Suppressor macrophage (primary cell): ENCODE measurements at regions not wholly inside any gene's neighbourhood (a gene's known extent, or its start where the extent isn't known, plus 50 kb on each side); places are given as distances from the start of the nearest gene placed in this dataset.
"Not testable (repeated sequence)": the region's sequence is repeated elsewhere in the genome, so short reads cannot be mapped to it uniquely, and the experiment has no call there.

Source experiments
- DNase-seq, 4 experiments: peaks; one replicate each; pipeline ENCODE4 v3.0.0-alpha.2; 2020 to 2022

- DNase-seq, result no peak
These were observed 1029.6 kb downstream of the CDH11 start for GRCh38 chr16:64092271-64092670.

- no peak for DNase-seq
These were observed 1031.5 kb downstream of the CDH11 start for GRCh38 chr16:64090327-64090726.

GRCh38 chr16:64089697-64090096 is 1032.2 kb downstream of the CDH11 start:
- peak in 2 of 4 experiments; percentile 2 for DNase-seq

- DNase-seq, result no peak
These were observed 1033.0 kb downstream of the CDH11 start for GRCh38 chr16:64088838-64089237.

- no peak for DNase-seq
These were observed 1036.6 kb downstream of the CDH11 start for GRCh38 chr16:64085296-64085695.

- no peak for DNase-seq
These were observed 1037.2 kb downstream of the CDH11 start for GRCh38 chr16:64084706-64085105.

GRCh38 chr16:64083428-64084129 is 1038.3 kb downstream of the CDH11 start:
- DNase-seq, result no peak

GRCh38 chr16:64077242-64077641 is 1044.6 kb downstream of the CDH11 start:
- no peak for DNase-seq

- no peak for DNase-seq
These were observed 1047.2 kb downstream of the CDH11 start for GRCh38 chr16:64074706-64075105.

GRCh38 chr16:64072131-64072730 is 1049.6 kb downstream of the CDH11 start:
- not testable (repeated sequence) for DNase-seq

GRCh38 chr16:64065523-64065922 is 1056.3 kb downstream of the CDH11 start:
- no peak for DNase-seq

- DNase-seq, result no peak
These were observed 1060.2 kb downstream of the CDH11 start for GRCh38 chr16:64061621-64062020.

- DNase-seq, result no peak
These were observed 1061.2 kb downstream of the CDH11 start for GRCh38 chr16:64060631-64061030.

GRCh38 chr16:64058685-64059084 is 1063.2 kb downstream of the CDH11 start:
- no peak for DNase-seq

- DNase-seq, result no peak
These were observed 1070.0 kb downstream of the CDH11 start for GRCh38 chr16:64051824-64052223.

GRCh38 chr16:64047878-64048277 is 1074.0 kb downstream of the CDH11 start:
- DNase-seq, result no peak

GRCh38 chr16:64047207-64047606 is 1074.7 kb downstream of the CDH11 start:
- no peak for DNase-seq

GRCh38 chr16:64035337-64035736 is 1086.5 kb downstream of the CDH11 start:
- no peak for DNase-seq

- DNase-seq, result no peak
These were observed 1102.5 kb downstream of the CDH11 start for GRCh38 chr16:64019339-64019738.

GRCh38 chr16:64017796-64018195 is 1104.1 kb downstream of the CDH11 start:
- no peak for DNase-seq

GRCh38 chr16:64013856-64014255 is 1108.0 kb downstream of the CDH11 start:
- no peak for DNase-seq

GRCh38 chr16:64012166-64012565 is 1109.7 kb downstream of the CDH11 start:
- no peak for DNase-seq

- DNase-seq, result no peak
These were observed 1110.2 kb downstream of the CDH11 start for GRCh38 chr16:64011650-64012049.

GRCh38 chr16:64008131-64008530 is 1113.7 kb downstream of the CDH11 start:
- DNase-seq, result no peak

GRCh38 chr16:64004116-64004515 is 1117.7 kb downstream of the CDH11 start:
- no peak for DNase-seq
